Type B pancreatic cell (in vitro differentiated cells): ENCODE measurements at regions not wholly inside any gene's neighbourhood (a gene's known extent, or its start where the extent isn't known, plus 50 kb on each side); places are given as distances from the start of the nearest gene placed in this dataset.

ENCODE experiments used
- DNase-seq: peaks from one replicate; pipeline ENCODE4 v3.0.0; 2021; ENCODE audit warnings: mixed read lengths; ENCODE audit not compliant: unreplicated experiment; ENCODE audit errors: extremely low spot score
- H3K27ac Mint-ChIP-seq: 2 replicates; pipeline ENCODE4 v1.8.0; 2021; ENCODE audit warnings: mild to moderate bottlenecking, mixed read lengths
- H3K27me3 Mint-ChIP-seq: 2 replicates; pipeline ENCODE4 v1.8.0; 2021; ENCODE audit warnings: mixed read lengths
- H3K36me3 Mint-ChIP-seq: 2 replicates; pipeline ENCODE4 v1.8.0; 2021; ENCODE audit warnings: mixed read lengths
- H3K4me1 Mint-ChIP-seq: one replicate; pipeline ENCODE4 v1.8.0; 2021; ENCODE audit warnings: mixed read lengths; ENCODE audit not compliant: unreplicated experiment
- H3K4me3 Mint-ChIP-seq: 2 replicates; pipeline ENCODE4 v1.8.0; 2021; ENCODE audit warnings: mild to moderate bottlenecking, mixed read lengths
- H3K9me3 Mint-ChIP-seq: 2 replicates; pipeline ENCODE4 v1.8.0; 2021; ENCODE audit warnings: mixed read lengths
- CTCF ChIP-seq: fragments of 200-600 bp; sonication (generic); conservative IDR thresholded peaks from 2 replicates; pipeline ENCODE4 v1.5.0; 2021; ENCODE audit warnings: antibody characterized with exemption, mild to moderate bottlenecking

GRCh38 chr1:73034271-73034670 is 751.9 kb upstream of the NEGR1 start:
- no peak overlapping the region for H3K27ac Mint-ChIP-seq
- H3K4me1 Mint-ChIP-seq: peaks cover 3% of the 10 kb centered on the region
- no peak for TF ChIP-seq CTCF
- DNase-seq: no peak
- no peaks in the 10 kb centered on the region for H3K36me3 Mint-ChIP-seq
- no peak overlapping the region for H3K4me3 Mint-ChIP-seq
- H3K9me3 Mint-ChIP-seq: no peaks in the 10 kb centered on the region
- no peaks in the 10 kb centered on the region for H3K27me3 Mint-ChIP-seq

- no peak for TF ChIP-seq CTCF
- no peaks in the 10 kb centered on the region for H3K36me3 Mint-ChIP-seq
- H3K4me1 Mint-ChIP-seq: peaks cover 3% of the 10 kb centered on the region
- no peak overlapping the region for H3K4me3 Mint-ChIP-seq
- no peaks in the 10 kb centered on the region for H3K9me3 Mint-ChIP-seq
- no peak for DNase-seq
- no peaks in the 10 kb centered on the region for H3K27me3 Mint-ChIP-seq
- H3K27ac Mint-ChIP-seq: no peak overlapping the region
These were observed 751.3 kb upstream of the NEGR1 start for GRCh38 chr1:73033640-73034039.

- H3K4me1 Mint-ChIP-seq: peaks cover 3% of the 10 kb centered on the region
- no peak overlapping the region for H3K4me3 Mint-ChIP-seq
- H3K36me3 Mint-ChIP-seq: no peaks in the 10 kb centered on the region
- TF ChIP-seq CTCF: no peak
- no peaks in the 10 kb centered on the region for H3K9me3 Mint-ChIP-seq
- no peaks in the 10 kb centered on the region for H3K27me3 Mint-ChIP-seq
- no peak for DNase-seq
- no peak overlapping the region for H3K27ac Mint-ChIP-seq
These were observed 747.2 kb upstream of the NEGR1 start for GRCh38 chr1:73029571-73029970.

- Mint-ChIP-seq H3K27me3 (no peaks in the 10 kb centered on the region), H3K4me1 (no peaks in the 10 kb centered on the region), H3K9me3 (no peaks in the 10 kb centered on the region), H3K4me3 (no peak overlapping the region), H3K36me3 (no peaks in the 10 kb centered on the region), H3K27ac (no peak overlapping the region)
- TF ChIP-seq CTCF: no peak
- no peak for DNase-seq
These were observed 743.8 kb upstream of the NEGR1 start for GRCh38 chr1:73026114-73026513.

GRCh38 chr1:73009938-73010337 is 727.6 kb upstream of the NEGR1 start:
- no peak overlapping the region for H3K27ac Mint-ChIP-seq
- no peaks in the 10 kb centered on the region for H3K9me3 Mint-ChIP-seq
- DNase-seq: no peak
- no peaks in the 10 kb centered on the region for H3K4me1 Mint-ChIP-seq
- TF ChIP-seq CTCF: no peak
- H3K4me3 Mint-ChIP-seq: no peak overlapping the region
- H3K27me3 Mint-ChIP-seq: no peaks in the 10 kb centered on the region
- H3K36me3 Mint-ChIP-seq: no peaks in the 10 kb centered on the region

- Mint-ChIP-seq H3K4me3 (no peak overlapping the region), H3K27me3 (no peaks in the 10 kb centered on the region), H3K4me1 (no peaks in the 10 kb centered on the region), H3K27ac (no peak overlapping the region), H3K9me3 (no peaks in the 10 kb centered on the region), H3K36me3 (no peaks in the 10 kb centered on the region)
- TF ChIP-seq CTCF: no peak
- DNase-seq: no peak
These were observed 727.0 kb upstream of the NEGR1 start for GRCh38 chr1:73009311-73009710.
